Endothelial cell of umbilical vein (primary cell): ENCODE measurements at regions not wholly inside any gene's neighbourhood (a gene's known extent, or its start where the extent isn't known, plus 50 kb on each side); places are given as distances from the start of the nearest gene placed in this dataset.

Experiments
- BruUV-seq: library from RNA; stranded (reverse); fragments of 400-500 nt; replicated peaks from 2 replicates; lab custom pipeline; 2021; lab: Mats Ljungman, UMichigan
- CTCF ChIA-PET: fragments of 300-600, 350-600 bp; sonication (Branson Sonifier 250); formaldehyde crosslinking; loops from one replicate; lab custom pipeline; 2021; ENCODE audit warnings: antibody characterized with exemption, inconsistent platforms; lab: Charles Lee
- POLR2A ChIA-PET: fragments of 300-600, 350-600 bp; sonication (Branson Sonifier 250); formaldehyde crosslinking; loops from one replicate; lab custom pipeline; 2021; ENCODE audit warnings: antibody characterized with exemption, inconsistent platforms; lab: Charles Lee
- DNase-seq: peaks from one replicate; pipeline ENCODE4 v3.0.0-alpha.2; 2011; ENCODE audit warnings: low read depth, low spot score
- FAIRE-seq: peaks from 2 replicates; lab custom pipeline; 2011; peaks lifted over from hg19 to GRCh38; lab: Jason Lieb, UNC
- H2AFZ ChIP-seq: 2 replicates; pipeline ENCODE4 v1.6.0; 2012; ENCODE audit warnings: low read depth, low read length, control low read depth, inconsistent platforms
- H3K27ac ChIP-seq: 2 replicates; pipeline ENCODE4 v1.5.1; 2011; ENCODE audit warnings: low read depth, mild to moderate bottlenecking, control low read depth, low read length, moderate library complexity; ENCODE audit not compliant: insufficient read depth
- H3K27me3 ChIP-seq, 2 experiments: 2 replicates each; pipeline versions ENCODE4 v1.6.0 to v1.6.1; 2011; ENCODE audit warnings: low read length in 2 of 2, mixed read lengths in 1 of 2; ENCODE audit not compliant: control insufficient read depth in 2 of 2, insufficient read depth in 2 of 2
- H3K36me3 ChIP-seq, 2 experiments: 2 replicates in 1 of 2; 3 replicates in 1 of 2; pipeline ENCODE4 v1.5.1; 2011; ENCODE audit warnings: low read length in 2 of 2, mild to moderate bottlenecking in 1 of 2, moderate library complexity in 1 of 2; ENCODE audit not compliant: control insufficient read depth in 2 of 2, insufficient read depth in 2 of 2; ENCODE audit errors: extremely low read depth in 1 of 2
- H3K4me1 ChIP-seq: 3 replicates; pipeline ENCODE4 v1.5.1; 2011; ENCODE audit warnings: mild to moderate bottlenecking, low read length; ENCODE audit not compliant: control insufficient read depth, insufficient read depth; ENCODE audit errors: extremely low read depth
- H3K4me2 ChIP-seq: 2 replicates; pipeline ENCODE4 v1.6.1; 2011; ENCODE audit warnings: low read length, control low read depth, mixed read lengths; ENCODE audit not compliant: insufficient read depth
- H3K4me3 ChIP-seq, 3 experiments: fragments of 200-600 bp in 1 of 3; sonication (generic), shearing (Covaris generic) in 1 of 3; replicated peaks in 1 of 3; 2 replicates each; pipeline ENCODE4 v1.5.1; 2011 to 2016; ENCODE audit warnings: control low read depth in 3 of 3, low read length in 3 of 3, mild to moderate bottlenecking in 2 of 3, inconsistent platforms in 1 of 3, low read depth in 1 of 3, moderate library complexity in 1 of 3; ENCODE audit not compliant: insufficient read depth in 1 of 3
- H3K79me2 ChIP-seq: 2 replicates; pipeline ENCODE4 v1.6.0; 2012; ENCODE audit warnings: low read length, inconsistent platforms; ENCODE audit not compliant: control insufficient read depth, insufficient read depth
- H3K9ac ChIP-seq: replicated peaks from 2 replicates; pipeline ENCODE3; 2011; ENCODE audit warnings: low read length, control low read depth; ENCODE audit not compliant: insufficient read depth; ENCODE audit errors: extremely low read depth
- H3K9me1 ChIP-seq: replicated peaks from 3 replicates; pipeline ENCODE4 v1.6.0; 2011; ENCODE audit warnings: mild to moderate bottlenecking, low read length; ENCODE audit not compliant: control insufficient read depth, insufficient read depth; ENCODE audit errors: extremely low read depth
- H3K9me3 ChIP-seq: replicated peaks from 2 replicates; pipeline ENCODE4 v1.5.1; 2012; ENCODE audit warnings: low read length, inconsistent platforms; ENCODE audit not compliant: control insufficient read depth, insufficient read depth
- H4K20me1 ChIP-seq: replicated peaks from 2 replicates; pipeline ENCODE3; 2011; ENCODE audit warnings: mild to moderate bottlenecking, low read length; ENCODE audit not compliant: control insufficient read depth, insufficient read depth; ENCODE audit errors: extremely low read depth
- EZH2 ChIP-seq: IDR thresholded peaks from 2 replicates; pipeline ENCODE4 v1.6.1; 2012; ENCODE audit warnings: borderline replicate concordance, low read depth, mild to moderate bottlenecking, moderate library complexity, low read length, inconsistent platforms; ENCODE audit not compliant: severe bottlenecking
- FOS ChIP-seq: IDR thresholded peaks from 2 replicates; pipeline ENCODE4 v1.6.1; 2011; ENCODE audit warnings: mild to moderate bottlenecking, low read length, moderate library complexity, borderline replicate concordance; ENCODE audit not compliant: insufficient read depth
- GATA2 ChIP-seq: IDR thresholded peaks from 2 replicates; pipeline ENCODE4 v1.7.0; 2011; ENCODE audit warnings: low read depth, mild to moderate bottlenecking, moderate library complexity, mixed read lengths, low read length; ENCODE audit not compliant: insufficient read length, insufficient read depth
- JUN ChIP-seq: IDR thresholded peaks from 2 replicates; pipeline ENCODE4 v1.6.1; 2011; ENCODE audit warnings: borderline replicate concordance, low read depth; ENCODE audit not compliant: insufficient read length, insufficient read depth
- MAX ChIP-seq: IDR thresholded peaks from 2 replicates; pipeline ENCODE4 v1.6.1; 2011; ENCODE audit not compliant: insufficient read depth, insufficient read length
- MYC ChIP-seq: IDR thresholded peaks from one replicate; pipeline ENCODE4 v1.6.1; 2011; ENCODE audit warnings: mild to moderate bottlenecking, low read depth, low read length
- POLR2A ChIP-seq: IDR thresholded peaks from 2 replicates; pipeline ENCODE4 v1.6.1; 2012; ENCODE audit warnings: low read depth, mild to moderate bottlenecking, control low read depth, low read length
- POLR2AphosphoS5 ChIP-seq: IDR thresholded peaks from 2 replicates; pipeline ENCODE4 v1.6.1; 2012; ENCODE audit warnings: low read depth, mild to moderate bottlenecking, control low read depth, low read length, moderate library complexity; ENCODE audit not compliant: insufficient read depth
- dilution Hi-C: fragments of 300-500 bp; cut with MboI; formaldehyde crosslinking; loops from one replicate; pipeline ENCODE4 v1.15.0; 2019; ENCODE audit warnings: low sequenced_read_pairs; ENCODE audit not compliant: extremely low pct_ligation_motif_present
- intact Hi-C: fragments of 100-400 bp; cut with micrococcal nuclease; formaldehyde crosslinking; loops from one replicate; pipeline ENCODE4 v1.10.0; 2022
- TF ChIP-seq, protein P1 (sequence below), 2 donors: IDR thresholded peaks; 1 replicate in 1 of 2; 2 replicates in 1 of 2; pipeline ENCODE4 v1.5.1; 2011; ENCODE audit warnings: low read length in 2 of 2, mild to moderate bottlenecking in 2 of 2, moderate library complexity in 2 of 2, control low read depth in 1 of 2, inconsistent platforms in 1 of 2, low read depth in 1 of 2; ENCODE audit not compliant: insufficient read depth in 1 of 2; ENCODE audit errors: extremely low read depth in 1 of 2

DNA sequence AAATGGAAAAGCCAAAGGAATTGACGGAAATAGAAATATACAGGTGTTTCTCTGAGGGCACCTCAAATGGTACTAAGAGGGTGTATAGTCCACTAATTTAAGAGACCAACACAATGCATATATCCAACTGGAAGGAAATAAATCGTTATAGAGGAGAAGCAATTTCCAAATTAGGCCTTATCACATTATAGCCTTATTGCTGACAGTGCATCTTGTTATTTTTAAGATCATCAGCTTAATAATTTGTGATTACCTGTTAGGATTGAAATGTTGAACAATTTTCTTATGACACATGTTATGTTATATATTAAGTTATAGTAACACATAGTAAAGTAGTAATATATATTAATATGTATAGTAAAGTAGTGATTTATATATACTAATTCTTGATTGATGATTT is 915.7 kb upstream of the PCDH9 start:
- no peak for DNase-seq
- H2AFZ ChIP-seq, result no peak overlapping the region
- POLR2A ChIA-PET, result no interaction called here
- dilution Hi-C loops (no loop called here), intact Hi-C loops (no loop called here)
- H3K4me3 ChIP-seq, result no peak overlapping the region
- no peaks in the 10 kb centered on the region for H3K9me3 ChIP-seq
- no peaks in the 10 kb centered on the region for H3K27me3 ChIP-seq
- no TSS peak for BruUV-seq
- H3K4me1 ChIP-seq, result no peaks in the 10 kb centered on the region
- no peaks in the 10 kb centered on the region for H3K36me3 ChIP-seq
- no peak for FAIRE-seq
- no peaks in the 10 kb centered on the region for H4K20me1 ChIP-seq
- TF ChIP-seq POLR2AphosphoS5 (no peak), JUN (no peak), FOS (no peak), GATA2 (no peak), POLR2A (no peak), MAX (no peak), MYC (no peak), EZH2 (no peak)
- TF ChIP-seq, protein P1, sequence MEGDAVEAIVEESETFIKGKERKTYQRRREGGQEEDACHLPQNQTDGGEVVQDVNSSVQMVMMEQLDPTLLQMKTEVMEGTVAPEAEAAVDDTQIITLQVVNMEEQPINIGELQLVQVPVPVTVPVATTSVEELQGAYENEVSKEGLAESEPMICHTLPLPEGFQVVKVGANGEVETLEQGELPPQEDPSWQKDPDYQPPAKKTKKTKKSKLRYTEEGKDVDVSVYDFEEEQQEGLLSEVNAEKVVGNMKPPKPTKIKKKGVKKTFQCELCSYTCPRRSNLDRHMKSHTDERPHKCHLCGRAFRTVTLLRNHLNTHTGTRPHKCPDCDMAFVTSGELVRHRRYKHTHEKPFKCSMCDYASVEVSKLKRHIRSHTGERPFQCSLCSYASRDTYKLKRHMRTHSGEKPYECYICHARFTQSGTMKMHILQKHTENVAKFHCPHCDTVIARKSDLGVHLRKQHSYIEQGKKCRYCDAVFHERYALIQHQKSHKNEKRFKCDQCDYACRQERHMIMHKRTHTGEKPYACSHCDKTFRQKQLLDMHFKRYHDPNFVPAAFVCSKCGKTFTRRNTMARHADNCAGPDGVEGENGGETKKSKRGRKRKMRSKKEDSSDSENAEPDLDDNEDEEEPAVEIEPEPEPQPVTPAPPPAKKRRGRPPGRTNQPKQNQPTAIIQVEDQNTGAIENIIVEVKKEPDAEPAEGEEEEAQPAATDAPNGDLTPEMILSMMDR (IDR thresholded peaks at IDR 0.05; ENCODE audit: extremely low read depth in 1 of 2, insufficient read depth in 1 of 2, low read depth in 1 of 2, low read length in 2 of 2), result no peak
- no peak overlapping the region for H3K9ac ChIP-seq
- no peaks in the 10 kb centered on the region for H3K9me1 ChIP-seq
- no peaks in the 10 kb centered on the region for H3K79me2 ChIP-seq
- H3K27ac ChIP-seq, result no peak overlapping the region
- CTCF ChIA-PET, result no interaction called here
- no peak overlapping the region for H3K4me2 ChIP-seq
